GM13976 (cell line): ENCODE measurements at regions not wholly inside any gene's neighbourhood (a gene's known extent, or its start where the extent isn't known, plus 50 kb on each side); places are given as distances from the start of the nearest gene placed in this dataset.

Source experiments
- DNase-seq: peaks from one replicate; pipeline ENCODE4 v3.0.0; 2012; ENCODE audit warnings: low spot score
- in situ Hi-C: fragments of 300-500 bp; cut with MboI; formaldehyde crosslinking; loops from one replicate; pipeline ENCODE4 v1.12.0; 2022; ENCODE audit warnings: low sequenced_read_pairs, mixed read lengths, inconsistent platforms; ENCODE audit not compliant: unreplicated experiment
- TF ChIP-seq, protein P1 (sequence below): IDR thresholded peaks from 2 replicates; pipeline ENCODE4 v1.5.1; 2012; ENCODE audit warnings: borderline replicate concordance, mild to moderate bottlenecking; ENCODE audit not compliant: insufficient read depth; ENCODE audit errors: extremely low read depth, missing control alignments, control extremely low read depth

DNA sequence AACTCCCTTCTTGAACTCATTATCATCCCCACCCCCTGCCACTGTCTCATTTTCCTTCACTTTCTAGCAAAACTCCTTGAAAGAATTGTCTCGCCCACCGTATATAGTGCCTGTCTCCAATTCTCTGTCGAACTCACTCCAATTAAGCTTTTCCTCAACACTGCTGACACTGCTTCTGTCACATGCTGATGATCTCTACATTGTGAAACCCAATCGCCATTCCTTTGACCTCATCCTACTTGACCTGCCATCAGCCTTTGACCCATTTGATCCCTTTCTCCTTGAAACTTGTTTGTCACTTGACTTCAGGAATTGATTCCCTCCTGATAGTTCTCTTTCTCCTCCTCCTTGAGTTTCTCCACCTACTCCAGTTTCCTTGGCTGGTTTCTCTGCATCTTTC lies 54.8 kb downstream of the CCDC71L start:
- TF ChIP-seq, protein P1, sequence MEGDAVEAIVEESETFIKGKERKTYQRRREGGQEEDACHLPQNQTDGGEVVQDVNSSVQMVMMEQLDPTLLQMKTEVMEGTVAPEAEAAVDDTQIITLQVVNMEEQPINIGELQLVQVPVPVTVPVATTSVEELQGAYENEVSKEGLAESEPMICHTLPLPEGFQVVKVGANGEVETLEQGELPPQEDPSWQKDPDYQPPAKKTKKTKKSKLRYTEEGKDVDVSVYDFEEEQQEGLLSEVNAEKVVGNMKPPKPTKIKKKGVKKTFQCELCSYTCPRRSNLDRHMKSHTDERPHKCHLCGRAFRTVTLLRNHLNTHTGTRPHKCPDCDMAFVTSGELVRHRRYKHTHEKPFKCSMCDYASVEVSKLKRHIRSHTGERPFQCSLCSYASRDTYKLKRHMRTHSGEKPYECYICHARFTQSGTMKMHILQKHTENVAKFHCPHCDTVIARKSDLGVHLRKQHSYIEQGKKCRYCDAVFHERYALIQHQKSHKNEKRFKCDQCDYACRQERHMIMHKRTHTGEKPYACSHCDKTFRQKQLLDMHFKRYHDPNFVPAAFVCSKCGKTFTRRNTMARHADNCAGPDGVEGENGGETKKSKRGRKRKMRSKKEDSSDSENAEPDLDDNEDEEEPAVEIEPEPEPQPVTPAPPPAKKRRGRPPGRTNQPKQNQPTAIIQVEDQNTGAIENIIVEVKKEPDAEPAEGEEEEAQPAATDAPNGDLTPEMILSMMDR = no peak
- in situ Hi-C loops = no loop called here
- DNase-seq = no peak

DNA sequence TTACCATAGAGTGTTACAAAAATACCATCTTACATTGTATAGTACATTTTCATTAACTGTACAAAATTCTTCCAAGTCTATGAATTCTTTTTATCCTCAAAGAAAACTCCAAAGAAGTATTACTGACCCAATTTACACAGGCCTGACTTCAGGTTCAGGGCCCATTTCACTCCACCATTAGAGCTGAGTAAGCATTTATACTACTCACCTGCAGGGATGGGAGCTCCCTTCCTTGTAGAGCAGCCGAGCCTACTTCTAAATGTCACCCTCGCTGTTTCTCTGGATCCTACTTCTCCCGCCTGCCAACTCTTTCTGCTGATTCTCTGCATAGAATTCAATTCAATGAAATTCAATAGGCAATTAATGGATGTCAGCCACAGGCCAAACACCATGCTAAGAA lies 56.0 kb downstream of the CCDC71L start:
- TF ChIP-seq, protein P1 = no peak
- in situ Hi-C loops = no loop called here
- DNase-seq = no peak

DNA sequence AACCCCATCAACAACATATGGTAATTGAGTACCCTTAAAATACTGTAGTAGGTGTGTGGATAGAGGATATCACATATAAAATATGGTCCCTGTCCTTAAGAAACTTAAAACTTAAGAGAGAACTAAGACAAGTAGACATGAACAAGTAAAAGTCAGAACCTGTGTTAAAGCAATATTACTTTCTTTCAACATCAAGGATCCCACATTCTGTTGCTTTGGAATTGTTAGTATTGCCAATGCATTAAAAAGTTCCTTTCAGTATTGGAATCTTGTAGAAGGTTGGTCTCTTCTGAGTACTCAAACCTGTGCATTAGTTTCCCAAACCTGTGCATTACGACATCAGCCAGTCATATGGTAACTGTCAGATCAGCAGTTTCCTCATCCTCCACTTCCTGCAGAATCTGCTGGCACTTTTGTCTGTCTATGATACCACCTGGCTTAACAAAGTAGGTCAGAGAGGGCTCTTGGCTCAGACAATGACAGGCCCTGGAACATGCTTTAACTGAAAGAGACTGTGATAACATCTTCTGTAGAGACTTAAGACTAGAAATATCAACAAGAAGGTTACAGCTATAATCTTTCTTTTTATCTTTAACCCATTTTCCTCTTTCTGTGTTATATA lies 56.5 kb downstream of the CCDC71L start:
- TF ChIP-seq, protein P1 = no peak
- in situ Hi-C loops = no loop called here
- no peak for DNase-seq

DNA sequence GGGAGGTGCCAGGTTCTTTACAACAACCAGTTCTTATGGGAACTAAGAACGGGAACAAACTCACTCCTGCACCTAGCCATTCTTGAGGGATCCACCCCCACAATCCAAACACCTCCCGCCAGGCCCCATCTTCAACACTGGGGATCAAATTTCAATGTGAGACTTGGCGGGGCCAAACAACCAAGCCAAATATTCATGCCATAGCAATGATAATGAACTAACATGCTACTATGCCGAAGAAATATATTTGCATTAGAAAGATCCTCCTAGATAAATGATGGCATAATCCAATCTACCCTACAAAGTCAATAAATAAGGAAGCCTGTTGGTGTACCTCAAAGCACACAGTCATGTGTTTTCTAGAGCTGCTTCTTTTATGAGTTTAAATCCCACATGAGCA lies 57.6 kb downstream of the CCDC71L start:
- TF ChIP-seq, protein P1 = no peak
- in situ Hi-C loops = no loop called here
- DNase-seq = no peak

DNA sequence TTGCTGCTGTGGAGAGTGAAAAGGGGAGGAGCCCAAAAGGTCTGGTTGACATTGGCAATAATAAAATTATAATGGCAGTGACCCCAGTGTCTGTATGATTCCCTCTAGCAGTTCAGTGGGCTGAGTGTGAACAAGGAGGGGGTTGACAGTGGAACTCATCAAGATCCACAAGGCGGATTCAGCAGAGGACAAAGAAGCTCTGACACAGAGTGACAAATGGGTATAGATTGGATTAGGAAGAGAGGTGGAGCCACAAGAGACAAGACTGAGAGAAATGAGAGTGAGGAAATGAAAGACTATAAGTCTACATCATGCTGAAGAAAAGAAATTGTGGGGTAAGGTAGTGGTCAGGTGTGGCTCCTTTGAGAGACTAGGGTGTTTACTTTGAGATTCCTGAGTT lies 58.9 kb downstream of the CCDC71L start:
- no peak for DNase-seq
- in situ Hi-C loops = no loop called here
- TF ChIP-seq, protein P1 = no peak

DNA sequence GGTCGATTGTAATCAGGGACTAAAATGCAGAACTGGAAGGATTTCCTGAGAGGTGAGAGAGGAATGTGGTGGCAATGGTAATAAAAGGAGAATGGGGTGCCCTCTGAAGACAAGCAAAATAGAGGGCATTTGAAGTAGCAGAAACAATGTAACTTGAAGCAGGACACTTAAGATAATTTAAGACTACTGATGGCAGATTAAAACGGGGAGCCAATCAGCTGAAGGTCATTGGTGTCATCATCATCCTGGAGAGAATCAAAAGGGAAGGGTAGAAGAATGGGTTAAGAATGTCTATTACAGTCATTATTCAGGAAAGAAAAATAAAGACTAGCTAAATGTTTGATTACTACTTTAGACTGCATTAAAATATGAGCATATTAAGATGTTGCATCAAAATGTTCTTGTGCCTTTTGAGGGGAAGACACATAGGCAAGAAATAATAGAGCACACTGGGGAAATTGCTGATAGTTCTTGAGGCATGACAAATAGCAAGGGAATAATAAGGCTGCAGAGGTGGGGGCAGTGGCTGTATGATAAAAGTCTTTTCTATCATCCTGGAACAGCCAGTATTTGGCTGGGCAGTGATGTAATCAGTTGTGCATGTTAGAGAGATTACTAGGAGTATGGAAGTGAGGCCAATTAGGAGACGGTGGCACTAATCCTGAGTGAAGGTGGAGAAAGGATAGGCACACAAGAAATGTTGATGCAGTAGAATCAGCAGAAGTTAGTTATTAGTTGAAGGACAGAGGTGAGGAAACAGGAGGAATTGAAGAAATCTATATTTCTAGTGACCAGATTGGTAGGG lies 60.2 kb downstream of the CCDC71L start:
- TF ChIP-seq, protein P1 = no peak
- DNase-seq = no peak
- in situ Hi-C loops = no loop called here
